22Rv1 (cell line): ENCODE measurements at regions not wholly inside any gene's neighbourhood (a gene's known extent, or its start where the extent isn't known, plus 50 kb on each side); places are given as distances from the start of the nearest gene placed in this dataset.

Experiments used
- CTCF ChIP-seq: fragments of 450-650 bp; IDR thresholded peaks from 2 replicates; pipeline ENCODE4 v1.5.1; 2017; ENCODE audit warnings: mild to moderate bottlenecking
- ZFX ChIP-seq: fragments of 450-650 bp; IDR thresholded peaks from 2 replicates; pipeline ENCODE4 v1.6.1; 2017; ENCODE audit warnings: antibody characterized with exemption, borderline replicate concordance

- no peak for TF ChIP-seq CTCF
- no peak for TF ChIP-seq ZFX
Observed at GRCh38 chr21:14675774-14676530, 129.8 kb upstream of the SAMSN1 start.
